HL-60 (cell line): ENCODE measurements at regions not wholly inside any gene's neighbourhood (a gene's known extent, or its start where the extent isn't known, plus 50 kb on each side); places are given as distances from the start of the nearest gene placed in this dataset.

Source experiments
- POLR2AphosphoS5 ChIP-seq: IDR thresholded peaks from 2 replicates; pipeline ENCODE4 v1.6.1; 2012; ENCODE audit warnings: low read depth
- SPI1 ChIP-seq: IDR thresholded peaks from 2 replicates; pipeline ENCODE4 v1.6.1; 2012; ENCODE audit warnings: low read depth, mild to moderate bottlenecking, borderline replicate concordance
- TF ChIP-seq, protein P1 (sequence below): IDR thresholded peaks from one replicate; pipeline ENCODE4 v1.5.1; 2011; ENCODE audit warnings: low read length, control low read depth, inconsistent platforms; ENCODE audit not compliant: insufficient read depth
- TF ChIP-seq, protein P2 (sequence below): IDR thresholded peaks from 2 replicates; pipeline ENCODE4 v1.6.1; 2012; ENCODE audit warnings: low read depth; ENCODE audit not compliant: insufficient replicate concordance

DNA sequence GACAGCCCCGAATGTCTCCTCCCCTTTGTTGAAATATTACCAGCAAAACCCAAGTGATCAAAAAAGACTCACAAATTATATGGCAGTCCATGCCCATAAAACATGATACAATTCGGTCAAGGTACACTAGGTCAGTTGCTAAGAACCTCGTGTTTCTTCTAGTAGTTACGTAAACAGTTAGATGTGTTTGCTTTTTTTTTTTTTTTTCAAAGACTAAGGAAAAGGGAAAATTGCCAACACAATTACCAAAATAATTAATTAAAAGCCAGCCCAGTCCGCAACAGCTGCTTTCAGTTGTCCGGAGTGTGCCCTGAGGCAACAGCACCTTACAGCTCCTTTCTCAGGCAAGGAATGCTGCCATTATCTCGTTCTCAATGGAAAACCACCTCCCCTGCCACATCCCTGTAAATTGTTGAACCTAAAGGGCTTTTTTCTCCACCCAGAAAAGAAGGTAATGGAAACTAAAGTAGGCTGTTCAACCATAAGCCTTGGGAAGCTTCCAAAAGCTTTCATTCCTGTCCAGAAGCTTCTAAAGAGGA, 129.2 kb upstream of the TSC22D2 start:
- TF ChIP-seq, protein P1, sequence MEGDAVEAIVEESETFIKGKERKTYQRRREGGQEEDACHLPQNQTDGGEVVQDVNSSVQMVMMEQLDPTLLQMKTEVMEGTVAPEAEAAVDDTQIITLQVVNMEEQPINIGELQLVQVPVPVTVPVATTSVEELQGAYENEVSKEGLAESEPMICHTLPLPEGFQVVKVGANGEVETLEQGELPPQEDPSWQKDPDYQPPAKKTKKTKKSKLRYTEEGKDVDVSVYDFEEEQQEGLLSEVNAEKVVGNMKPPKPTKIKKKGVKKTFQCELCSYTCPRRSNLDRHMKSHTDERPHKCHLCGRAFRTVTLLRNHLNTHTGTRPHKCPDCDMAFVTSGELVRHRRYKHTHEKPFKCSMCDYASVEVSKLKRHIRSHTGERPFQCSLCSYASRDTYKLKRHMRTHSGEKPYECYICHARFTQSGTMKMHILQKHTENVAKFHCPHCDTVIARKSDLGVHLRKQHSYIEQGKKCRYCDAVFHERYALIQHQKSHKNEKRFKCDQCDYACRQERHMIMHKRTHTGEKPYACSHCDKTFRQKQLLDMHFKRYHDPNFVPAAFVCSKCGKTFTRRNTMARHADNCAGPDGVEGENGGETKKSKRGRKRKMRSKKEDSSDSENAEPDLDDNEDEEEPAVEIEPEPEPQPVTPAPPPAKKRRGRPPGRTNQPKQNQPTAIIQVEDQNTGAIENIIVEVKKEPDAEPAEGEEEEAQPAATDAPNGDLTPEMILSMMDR: no peak
- TF ChIP-seq, protein P2, sequence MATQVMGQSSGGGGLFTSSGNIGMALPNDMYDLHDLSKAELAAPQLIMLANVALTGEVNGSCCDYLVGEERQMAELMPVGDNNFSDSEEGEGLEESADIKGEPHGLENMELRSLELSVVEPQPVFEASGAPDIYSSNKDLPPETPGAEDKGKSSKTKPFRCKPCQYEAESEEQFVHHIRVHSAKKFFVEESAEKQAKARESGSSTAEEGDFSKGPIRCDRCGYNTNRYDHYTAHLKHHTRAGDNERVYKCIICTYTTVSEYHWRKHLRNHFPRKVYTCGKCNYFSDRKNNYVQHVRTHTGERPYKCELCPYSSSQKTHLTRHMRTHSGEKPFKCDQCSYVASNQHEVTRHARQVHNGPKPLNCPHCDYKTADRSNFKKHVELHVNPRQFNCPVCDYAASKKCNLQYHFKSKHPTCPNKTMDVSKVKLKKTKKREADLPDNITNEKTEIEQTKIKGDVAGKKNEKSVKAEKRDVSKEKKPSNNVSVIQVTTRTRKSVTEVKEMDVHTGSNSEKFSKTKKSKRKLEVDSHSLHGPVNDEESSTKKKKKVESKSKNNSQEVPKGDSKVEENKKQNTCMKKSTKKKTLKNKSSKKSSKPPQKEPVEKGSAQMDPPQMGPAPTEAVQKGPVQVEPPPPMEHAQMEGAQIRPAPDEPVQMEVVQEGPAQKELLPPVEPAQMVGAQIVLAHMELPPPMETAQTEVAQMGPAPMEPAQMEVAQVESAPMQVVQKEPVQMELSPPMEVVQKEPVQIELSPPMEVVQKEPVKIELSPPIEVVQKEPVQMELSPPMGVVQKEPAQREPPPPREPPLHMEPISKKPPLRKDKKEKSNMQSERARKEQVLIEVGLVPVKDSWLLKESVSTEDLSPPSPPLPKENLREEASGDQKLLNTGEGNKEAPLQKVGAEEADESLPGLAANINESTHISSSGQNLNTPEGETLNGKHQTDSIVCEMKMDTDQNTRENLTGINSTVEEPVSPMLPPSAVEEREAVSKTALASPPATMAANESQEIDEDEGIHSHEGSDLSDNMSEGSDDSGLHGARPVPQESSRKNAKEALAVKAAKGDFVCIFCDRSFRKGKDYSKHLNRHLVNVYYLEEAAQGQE: no peak
- TF ChIP-seq POLR2AphosphoS5 (no peak), SPI1 (no peak)
